H1 (cell line): ENCODE measurements at regions not wholly inside any gene's neighbourhood (a gene's known extent, or its start where the extent isn't known, plus 50 kb on each side); places are given as distances from the start of the nearest gene placed in this dataset.
"Not testable (repeated sequence)": the region's sequence is repeated elsewhere in the genome, so short reads cannot be mapped to it uniquely, and the experiment has no call there.

Experiments
- CTCF ChIA-PET: fragments of 300-600 bp; sonication (Branson Sonifier 250); formaldehyde crosslinking; loops from one replicate; lab custom pipeline; 2021; ENCODE audit not compliant: partially characterized antibody; lab: Charles Lee
- POLR2A ChIA-PET: fragments of 300-600 bp; sonication (Branson Sonifier 250); formaldehyde crosslinking; loops from one replicate; lab custom pipeline; 2021; ENCODE audit warnings: inconsistent platforms; ENCODE audit not compliant: partially characterized antibody; lab: Charles Lee
- DNase-seq, 2 experiments: peaks; one replicate each; pipeline versions ENCODE4 v3.0.0 to v3.0.0-alpha.2; 2010 to 2022; ENCODE audit warnings: low spot score in 2 of 2, low read depth in 1 of 2, mixed read lengths in 1 of 2
- FAIRE-seq: peaks from 2 replicates; lab custom pipeline; 2011; peaks lifted over from hg19 to GRCh38; lab: Jason Lieb, UNC
- H2AFZ ChIP-seq: 2 replicates; pipeline ENCODE4 v1.8.1; 2012; ENCODE audit warnings: low read length, inconsistent platforms
- H2AK5ac ChIP-seq: 2 replicates; pipeline ENCODE4 v1.6.1; 2013; ENCODE audit warnings: low read depth, low read length
- H2BK120ac ChIP-seq: replicated peaks from 2 replicates; pipeline ENCODE3; 2013; ENCODE audit warnings: low read depth, low read length, inconsistent platforms
- H2BK12ac ChIP-seq: 2 replicates; pipeline ENCODE4 v1.6.1; 2013; ENCODE audit warnings: low read depth, low read length
- H2BK15ac ChIP-seq: 2 replicates; pipeline ENCODE4 v1.6.1; 2013; ENCODE audit warnings: low read length
- H2BK20ac ChIP-seq: 2 replicates; pipeline ENCODE4 v1.6.1; 2013; ENCODE audit warnings: low read length
- H2BK5ac ChIP-seq: 2 replicates; pipeline ENCODE4 v1.6.1; 2013; ENCODE audit warnings: low read depth, low read length
- H3K14ac ChIP-seq: 2 replicates; pipeline ENCODE4 v1.6.1; 2013; ENCODE audit warnings: inconsistent platforms; ENCODE audit not compliant: insufficient read length
- H3K18ac ChIP-seq: 2 replicates; pipeline ENCODE4 v1.6.1; 2013; ENCODE audit warnings: low read length; ENCODE audit errors: extremely low read depth
- H3K23ac ChIP-seq: 2 replicates; pipeline ENCODE4 v1.6.1; 2013; ENCODE audit warnings: inconsistent platforms; ENCODE audit not compliant: insufficient read length
- H3K23me2 ChIP-seq: 2 replicates; pipeline ENCODE4 v1.6.1; 2013; ENCODE audit warnings: low read depth, low read length
- H3K27ac ChIP-seq: 2 replicates; pipeline ENCODE4 v1.6.1; 2011; ENCODE audit warnings: low read depth, low read length, inconsistent platforms
- H3K27me3 ChIP-seq, 4 experiments: replicated peaks in 1 of 4; 1 replicate in 1 of 4; 2 replicates in 3 of 4; pipeline versions ENCODE4 v1.6.1 to v1.8.1; 2011 to 2013; ENCODE audit warnings: low read length in 3 of 4, mild to moderate bottlenecking in 3 of 4, inconsistent platforms in 2 of 4, mixed read lengths in 2 of 4, moderate library complexity in 1 of 4; ENCODE audit not compliant: control insufficient read depth in 3 of 4, insufficient read depth in 3 of 4; ENCODE audit errors: extremely low read depth in 1 of 4
- H3K36me3 ChIP-seq, 4 experiments: 2 replicates each; pipeline versions ENCODE4 v1.6.1 to v1.8.1; 2011 to 2013; ENCODE audit warnings: mild to moderate bottlenecking in 4 of 4, low read length in 3 of 4, moderate library complexity in 2 of 4, control low read depth in 1 of 4, inconsistent platforms in 1 of 4; ENCODE audit not compliant: insufficient read depth in 4 of 4, control insufficient read depth in 2 of 4
- H3K4ac ChIP-seq: replicated peaks from 2 replicates; pipeline ENCODE3; 2013; ENCODE audit warnings: low read length, low read depth, mixed read lengths, inconsistent platforms; ENCODE audit not compliant: insufficient read length
- H3K4me1 ChIP-seq, 4 experiments: replicated peaks in 1 of 4; 1 replicate in 1 of 4; 2 replicates in 3 of 4; pipeline versions ENCODE4 v1.6.1 to v1.8.1; 2011 to 2013; ENCODE audit warnings: low read length in 3 of 4, inconsistent platforms in 2 of 4, mixed read lengths in 1 of 4; ENCODE audit not compliant: insufficient read depth in 4 of 4, control insufficient read depth in 3 of 4
- H3K4me2 ChIP-seq, 2 experiments: 2 replicates each; pipeline versions ENCODE4 v1.6.1 to v1.8.1; 2011 to 2013; ENCODE audit warnings: low read depth in 2 of 2, low read length in 2 of 2, control low read depth in 1 of 2, inconsistent platforms in 1 of 2, mild to moderate bottlenecking in 1 of 2; ENCODE audit not compliant: insufficient read depth in 1 of 2
- H3K4me3 ChIP-seq, 4 experiments: fragments of 200-600, 300-600 bp in 1 of 4; sonication (generic), shearing (Covaris generic), sonication (Bioruptor Twin) in 1 of 4; 2 replicates each; pipeline versions ENCODE4 v1.5.1 to v1.8.1; 2011 to 2016; ENCODE audit warnings: low read length in 4 of 4, low read depth in 3 of 4, control low read depth in 2 of 4, inconsistent platforms in 2 of 4, mild to moderate bottlenecking in 2 of 4, mixed read lengths in 1 of 4, moderate library complexity in 1 of 4; ENCODE audit not compliant: insufficient read depth in 2 of 4; ENCODE audit errors: extremely low read depth in 1 of 4
- H3K56ac ChIP-seq: replicated peaks from 2 replicates; pipeline ENCODE3; 2013; ENCODE audit warnings: low read depth, mild to moderate bottlenecking, mixed read lengths, low read length, inconsistent platforms; ENCODE audit not compliant: insufficient read length
- H3K79me1 ChIP-seq: 2 replicates; pipeline ENCODE4 v1.6.1; 2013; ENCODE audit warnings: low read depth, low read length, control low read depth
- H3K79me2 ChIP-seq, 2 experiments: 2 replicates each; pipeline versions ENCODE4 v1.6.1 to v1.8.1; 2012 to 2013; ENCODE audit warnings: low read length in 2 of 2, mild to moderate bottlenecking in 2 of 2, inconsistent platforms in 1 of 2; ENCODE audit not compliant: insufficient read depth in 2 of 2, control insufficient read depth in 1 of 2
- H3K9ac ChIP-seq, 4 experiments: replicated peaks in 1 of 4; 1 replicate in 1 of 4; 2 replicates in 3 of 4; pipeline versions ENCODE4 v1.6.1 to v1.8.1; 2011 to 2013; ENCODE audit warnings: low read depth in 3 of 4, low read length in 3 of 4, control low read depth in 2 of 4, mild to moderate bottlenecking in 2 of 4, moderate library complexity in 2 of 4, inconsistent platforms in 1 of 4; ENCODE audit errors: extremely low read depth in 1 of 4
- H3K9me3 ChIP-seq, 2 experiments: 2 replicates each; pipeline versions ENCODE4 v1.6.1 to v1.8.1; 2012 to 2013; ENCODE audit warnings: mild to moderate bottlenecking in 2 of 2, moderate library complexity in 2 of 2, control low read depth in 1 of 2, inconsistent platforms in 1 of 2, low read depth in 1 of 2, low read length in 1 of 2, mixed read lengths in 1 of 2; ENCODE audit not compliant: insufficient read depth in 2 of 2
- H4K20me1 ChIP-seq, 2 experiments: replicated peaks in 1 of 2; 2 replicates each; pipeline versions ENCODE3 to v1.8.1; 2011 to 2013; ENCODE audit warnings: inconsistent platforms in 2 of 2, low read length in 2 of 2, mild to moderate bottlenecking in 1 of 2; ENCODE audit not compliant: insufficient read depth in 2 of 2, control insufficient read depth in 1 of 2
- H4K5ac ChIP-seq: 2 replicates; pipeline ENCODE4 v1.6.1; 2013; ENCODE audit warnings: low read length, low read depth, mixed read lengths, inconsistent platforms; ENCODE audit not compliant: insufficient read length
- H4K8ac ChIP-seq: 2 replicates; pipeline ENCODE4 v1.8.0; 2013; ENCODE audit warnings: mild to moderate bottlenecking, moderate library complexity, low read length, inconsistent platforms; ENCODE audit not compliant: insufficient read depth; ENCODE audit errors: extremely low read depth
- H4K91ac ChIP-seq: replicated peaks from 2 replicates; pipeline ENCODE3; 2013; ENCODE audit warnings: low read length, mixed read lengths, inconsistent platforms; ENCODE audit not compliant: insufficient read length
- KDM4A ChIP-seq: IDR thresholded peaks from one replicate; pipeline ENCODE4 v1.7.1; 2012; ENCODE audit warnings: low read depth, mild to moderate bottlenecking, moderate library complexity, low read length, inconsistent platforms; ENCODE audit not compliant: severe bottlenecking
- SUZ12 ChIP-seq: fragments of 200-600 bp; sonication (generic); IDR thresholded peaks from 2 replicates; pipeline ENCODE4 v1.6.1; 2012; ENCODE audit warnings: mild to moderate bottlenecking, inconsistent platforms, low read length, moderate library complexity, mixed read lengths
- TCF12 ChIP-seq: IDR thresholded peaks from 2 replicates; pipeline ENCODE4 v1.6.1; 2011; ENCODE audit warnings: low read depth, mild to moderate bottlenecking, low read length
- WGBS, 2 experiments: shearing (Covaris generic) in 1 of 2; methylation state at CpG; one replicate each; pipeline versions ENCODE4 v1.1.6 to v1.1.7; 2013 to 2015; ENCODE audit warnings: low lambda C conversion rate in 2 of 2, mixed read lengths in 2 of 2, inconsistent platforms in 1 of 2, low coverage in 1 of 2, missing lambda C conversion rate in 1 of 2; ENCODE audit not compliant: insufficient replicate concordance in 2 of 2, insufficient coverage in 1 of 2, insufficient read length in 1 of 2; ENCODE audit errors: extremely low coverage in 1 of 2, missing lambda C conversion rate in 1 of 2; 5-methylcytosine and 5-hydroxymethylcytosine counted together

DNA sequence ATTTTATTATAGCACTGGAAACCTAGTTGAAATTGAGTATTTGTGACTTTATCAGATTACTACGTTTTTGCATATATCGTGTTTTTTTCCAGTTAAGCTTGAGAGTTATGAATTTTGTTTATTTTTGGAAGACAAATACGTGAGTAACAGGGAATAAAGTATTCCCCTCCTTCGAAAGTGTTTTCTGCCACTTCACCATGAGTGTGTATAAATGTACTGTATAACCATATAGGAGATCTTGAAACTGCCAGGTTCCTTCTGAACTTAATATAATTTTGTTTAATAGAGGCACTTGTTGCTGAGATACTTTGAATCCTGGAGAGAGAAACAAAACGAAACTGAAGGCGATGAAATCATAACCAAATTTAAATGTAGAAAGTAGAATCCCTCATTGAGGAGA is 1004.4 kb upstream of the ZEB2 start (continued):
- TF ChIP-seq TCF12 (no peak), SUZ12 (no peak), KDM4A (no peak)

- H3K23ac ChIP-seq, H2AK5ac ChIP-seq, H3K27me3 ChIP-seq, H2BK120ac ChIP-seq, H3K14ac ChIP-seq, H4K8ac ChIP-seq, H3K9me3 ChIP-seq, H2BK12ac ChIP-seq, DNase-seq, H3K27ac ChIP-seq, H3K36me3 ChIP-seq, H3K4me2 ChIP-seq, H3K56ac ChIP-seq, H3K79me2 ChIP-seq, H2BK20ac ChIP-seq, CTCF ChIA-PET, H3K9ac ChIP-seq, FAIRE-seq, H3K18ac ChIP-seq, H4K5ac ChIP-seq, H2BK15ac ChIP-seq, H4K20me1 ChIP-seq, H2BK5ac ChIP-seq, H3K4ac ChIP-seq, H2AFZ ChIP-seq, H3K23me2 ChIP-seq, POLR2A ChIA-PET, H4K91ac ChIP-seq, H3K79me1 ChIP-seq, H3K4me3 ChIP-seq, H3K4me1 ChIP-seq: not testable (repeated sequence)
- 95% methylated on average over 5 of the region's 5 CpGs; no CpG with 5 or more reads in 1 of the 2 experiments for WGBS, 2 experiments
Measured at GRCh38 chr2:145519254-145519653, 999.3 kb upstream of the ZEB2 start.
